H4 (cell line): ENCODE measurements at regions not wholly inside any gene's neighbourhood (a gene's known extent, or its start where the extent isn't known, plus 50 kb on each side); places are given as distances from the start of the nearest gene placed in this dataset.
"Not testable (repeated sequence)": the region's sequence is repeated elsewhere in the genome, so short reads cannot be mapped to it uniquely, and the experiment has no call there.

Experiments
- DNase-seq: peaks from one replicate; pipeline ENCODE4 v3.0.0-alpha.2; 2015; ENCODE audit warnings: low spot score

- no peak for DNase-seq
Observed at GRCh38 chr4:189506080-189506479, 434.6 kb upstream of the FRG1 start.

DNA sequence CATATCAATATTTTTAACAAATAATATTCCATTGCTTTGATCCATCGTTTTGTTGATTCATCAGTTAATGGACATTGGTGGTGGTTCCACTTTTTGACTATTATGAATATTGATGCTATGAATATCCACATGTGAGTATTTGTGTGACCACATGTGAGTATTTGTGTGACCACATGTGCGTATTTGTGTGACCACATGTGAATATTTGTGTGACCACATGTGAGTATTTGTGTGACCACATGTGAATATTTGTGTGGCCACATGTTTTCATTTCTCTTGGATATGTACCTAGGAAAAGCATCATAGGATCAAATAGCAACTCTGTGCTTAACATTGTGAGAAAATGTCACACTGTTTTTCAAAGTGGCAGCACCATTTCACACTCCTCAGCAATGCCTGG, 433.6 kb upstream of the FRG1 start:
- DNase-seq, result no peak

GRCh38 chr4:189510601-189511000, 430.1 kb upstream of the FRG1 start:
- no peak for DNase-seq

- DNase-seq, result no peak
Observed at GRCh38 chr4:189511581-189511980, 429.1 kb upstream of the FRG1 start.

- DNase-seq, result no peak
Observed at GRCh38 chr4:189513421-189513820, 427.3 kb upstream of the FRG1 start.

DNA sequence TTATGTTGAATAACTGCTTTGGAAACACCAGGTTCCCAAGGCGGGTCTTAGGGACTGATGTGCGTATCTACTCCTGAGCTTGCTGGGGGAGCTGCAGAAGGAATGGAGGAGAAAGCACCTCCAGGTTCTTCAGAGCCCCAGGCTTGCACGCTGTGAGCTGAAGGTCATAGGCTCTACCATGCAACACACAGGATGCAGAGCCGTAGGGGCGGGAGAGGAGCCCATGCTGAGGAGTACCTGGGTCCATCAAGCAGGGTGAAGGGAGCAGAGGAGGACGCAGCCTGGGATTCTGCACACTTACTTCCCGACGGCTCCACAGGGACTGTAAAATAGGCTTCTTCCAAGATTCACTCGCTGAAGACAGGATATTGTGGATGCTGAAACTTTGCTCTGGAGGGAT, 426.5 kb upstream of the FRG1 start:
- no peak for DNase-seq

DNA sequence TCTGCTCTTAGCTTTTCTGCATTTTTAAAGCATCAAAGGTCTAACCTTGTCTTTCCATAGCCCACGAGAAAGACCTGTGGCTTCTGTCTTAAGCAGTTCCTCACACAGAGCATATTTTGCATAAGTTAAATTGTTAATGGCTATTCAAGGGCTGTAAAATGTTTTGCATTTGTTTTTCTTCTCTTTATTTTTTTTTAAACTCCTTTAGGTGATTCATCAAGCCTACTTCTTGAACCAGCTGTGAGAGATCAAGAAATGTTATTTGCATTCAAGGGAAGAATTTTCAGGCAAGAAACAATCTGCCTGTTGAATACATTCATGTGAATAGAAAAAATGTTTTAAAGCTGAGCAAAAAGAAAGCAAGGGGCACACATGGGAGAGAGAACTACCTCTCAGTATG, 423.8 kb upstream of the FRG1 start:
- DNase-seq, result no peak

GRCh38 chr4:189519186-189519585, 421.5 kb upstream of the FRG1 start:
- DNase-seq, result no peak

DNA sequence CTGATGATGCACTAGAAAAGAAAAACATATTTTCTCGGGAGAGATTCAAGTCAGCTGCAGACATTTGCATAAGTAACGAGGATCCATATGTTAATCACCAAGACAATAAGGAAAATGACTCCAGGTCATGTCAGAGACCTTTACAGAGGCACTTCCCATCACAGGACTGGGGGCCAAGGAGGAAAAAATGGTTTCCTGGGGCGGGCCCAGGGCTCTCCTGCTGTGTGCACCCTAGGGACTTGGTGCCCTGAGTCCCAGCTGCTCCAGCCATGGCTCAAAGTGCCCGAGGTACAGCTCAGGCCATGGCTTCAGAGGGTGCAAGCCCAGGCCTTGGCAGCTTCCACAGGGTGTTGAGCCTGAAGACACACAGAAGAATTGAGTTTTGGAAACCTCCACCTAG, 415.4 kb upstream of the FRG1 start:
- DNase-seq, result no peak

GRCh38 chr4:189530848-189531247, 409.8 kb upstream of the FRG1 start:
- no peak for DNase-seq

DNA sequence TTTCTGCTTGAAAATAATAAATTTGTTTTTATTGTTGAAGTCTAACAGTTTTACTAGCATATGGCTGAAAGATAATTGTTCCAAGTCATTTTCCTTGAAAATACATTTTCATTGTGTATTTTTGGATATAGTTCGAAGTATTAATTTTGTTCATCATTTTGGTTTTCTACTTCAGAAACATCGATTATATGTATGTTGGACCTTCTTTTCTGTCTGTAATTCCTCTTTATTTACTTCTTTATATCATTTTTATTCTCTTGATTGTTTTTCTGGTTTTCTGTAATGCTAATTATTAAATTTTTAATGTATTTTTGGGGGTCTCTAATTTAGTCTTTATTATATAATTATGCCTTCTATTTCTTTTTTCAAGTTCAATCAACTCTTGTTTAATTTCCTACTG, 407.1 kb upstream of the FRG1 start:
- no peak for DNase-seq

GRCh38 chr4:189547559-189547958, 393.1 kb upstream of the FRG1 start:
- peak; percentile 5 for DNase-seq

GRCh38 chr4:189548484-189549125, 392.1 kb upstream of the FRG1 start:
- no peak for DNase-seq

- not testable (repeated sequence) for DNase-seq
Observed at GRCh38 chr4:189551931-189552670, 388.6 kb upstream of the FRG1 start.

DNA sequence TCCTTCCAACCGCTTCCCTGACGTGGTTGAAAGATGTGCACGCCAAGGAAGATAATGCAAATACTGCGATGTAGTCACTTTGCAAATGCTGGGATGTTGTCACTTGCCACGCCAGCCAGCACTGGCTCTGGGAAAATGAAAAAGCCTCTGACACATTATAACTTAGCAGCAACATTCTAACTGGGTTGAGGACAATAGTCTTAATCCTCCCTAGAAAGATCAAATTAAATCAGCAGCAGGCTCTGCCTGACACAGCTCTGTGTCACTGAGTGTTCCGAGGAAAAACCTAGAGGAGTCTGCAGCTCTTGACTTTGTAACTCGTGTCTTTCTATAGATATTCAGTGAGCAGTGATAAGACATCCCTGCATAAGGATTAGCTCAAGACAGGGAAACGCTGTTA, 380.1 kb upstream of the FRG1 start:
- DNase-seq, result not testable (repeated sequence)

DNA sequence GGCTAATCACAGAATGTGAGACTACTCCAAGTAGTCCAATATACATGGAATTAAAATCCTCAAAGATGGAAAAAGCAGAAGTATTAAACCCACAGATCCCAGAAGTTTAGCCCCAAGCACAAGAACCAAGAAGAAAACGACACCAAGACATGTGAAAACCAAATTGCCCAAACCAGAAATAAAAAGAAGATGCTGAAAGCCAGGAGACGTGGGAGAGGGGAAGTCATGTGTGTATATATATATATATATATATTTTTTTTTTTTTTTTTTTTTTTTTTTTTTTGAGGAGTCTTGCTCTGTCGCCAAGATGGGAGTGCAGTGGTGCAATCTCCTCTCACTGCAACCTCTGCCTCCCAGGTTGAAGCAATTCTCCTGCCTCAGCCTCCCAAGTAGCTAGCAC, 376.9 kb upstream of the FRG1 start:
- not testable (repeated sequence) for DNase-seq

- DNase-seq, result not testable (repeated sequence)
Observed at GRCh38 chr4:189566271-189566670, 374.4 kb upstream of the FRG1 start.

DNA sequence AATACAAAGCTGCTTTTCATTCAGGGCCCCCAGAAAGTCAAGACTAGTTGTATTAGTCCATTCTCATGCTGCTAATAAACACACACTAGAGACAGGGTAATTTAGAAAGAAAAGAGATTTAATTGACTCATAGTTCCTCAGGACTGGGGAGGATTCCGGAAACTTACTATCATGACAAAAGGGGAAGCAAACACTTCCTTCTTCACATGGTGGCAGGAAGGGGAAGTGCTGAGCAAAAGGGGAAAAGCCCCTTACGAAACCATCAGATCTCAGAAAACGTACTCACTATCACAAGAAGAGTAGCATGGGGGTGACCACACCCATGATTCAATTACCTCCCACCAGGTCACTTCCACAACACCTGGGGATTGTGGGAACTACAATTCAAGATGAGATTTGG, 373.8 kb upstream of the FRG1 start:
- not testable (repeated sequence) for DNase-seq

- not testable (repeated sequence) for DNase-seq
Observed at GRCh38 chr4:189579645-189580044, 361.0 kb upstream of the FRG1 start.

DNA sequence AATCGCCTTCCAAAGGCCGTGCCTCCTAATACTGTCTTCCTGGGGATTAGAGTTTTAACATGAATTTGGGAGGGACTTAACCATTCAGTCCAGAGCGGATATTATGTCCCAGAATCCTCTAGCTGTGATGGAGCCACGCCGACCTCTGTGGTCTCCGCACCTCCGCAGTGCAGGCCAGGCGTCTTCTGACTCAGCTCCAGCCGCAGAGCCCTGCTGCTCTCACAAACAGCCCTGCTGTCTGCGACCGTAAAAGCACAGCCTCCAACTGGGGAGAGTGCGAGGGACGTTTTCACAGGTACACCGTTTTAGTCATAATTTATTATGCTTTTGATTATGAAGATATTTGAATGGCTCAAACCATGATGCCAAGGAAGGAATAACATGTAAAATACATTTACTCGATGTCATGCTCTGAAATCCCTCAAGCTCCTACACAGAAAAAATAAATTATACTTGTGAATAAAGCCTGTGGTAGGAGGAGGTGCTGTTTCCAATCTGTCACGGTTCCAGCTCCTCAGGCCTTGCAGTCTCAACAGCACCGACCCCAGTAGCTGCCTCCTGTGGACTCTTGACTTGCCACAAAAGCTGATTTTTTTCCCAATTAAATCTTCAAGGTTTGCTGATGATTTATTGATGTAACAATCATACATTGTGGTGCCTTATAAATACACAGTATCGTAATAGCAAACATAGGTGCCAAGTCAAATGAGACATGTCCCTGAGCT, 353.6 kb upstream of the FRG1 start:
- DNase-seq, result peak; percentile 27

- not testable (repeated sequence) for DNase-seq
Observed at GRCh38 chr4:189589201-189589600, 351.5 kb upstream of the FRG1 start.

GRCh38 chr4:189592890-189593289, 347.8 kb upstream of the FRG1 start:
- DNase-seq, result no peak

DNA sequence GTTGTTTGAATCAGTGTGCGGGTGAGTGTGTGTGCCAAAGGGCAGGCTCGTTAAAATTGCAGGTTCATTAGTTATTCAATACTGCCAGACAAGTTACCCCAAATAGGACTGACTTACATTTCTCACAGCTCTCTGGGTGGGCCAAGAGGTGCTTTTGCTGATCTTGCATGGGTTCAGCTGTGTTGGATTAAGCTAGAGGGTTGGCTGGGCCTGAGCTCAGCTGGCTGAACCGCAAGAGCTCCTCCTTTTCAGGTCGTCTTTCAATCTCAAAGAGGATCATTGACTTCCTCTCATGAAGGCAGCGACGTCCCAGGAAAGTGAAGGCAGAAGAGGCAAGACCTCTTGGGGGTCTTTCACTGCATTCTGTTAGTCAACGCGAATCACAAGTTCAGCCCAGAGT, 343.3 kb upstream of the FRG1 start:
- DNase-seq, result no peak
